ENCODE measurements at regions not wholly inside any gene's neighbourhood (a gene's known extent, or its start where the extent isn't known, plus 50 kb on each side); places are given as distances from the start of the nearest gene placed in this dataset.

- TF ChIP-seq CTCF (IDR thresholded peaks at IDR 0.05; ENCODE audit: insufficient read depth in 1 of 2, low read depth in 1 of 2, low read length in 1 of 2, severe bottlenecking in 1 of 2, unreplicated experiment in 1 of 2) = no peak
- CTCF ChIA-PET = no interaction called here
- 0 out of 2 replicates have a peak, but pooled peaks cover 3% of the 10 kb centered on the region for H3K9me3 ChIP-seq
- H3K27ac Mint-ChIP-seq (ENCODE audit: unreplicated experiment) = no peak overlapping the region
- H3K4me1 ChIP-seq = no peaks in the 10 kb centered on the region
- H3K36me3 ChIP-seq (ENCODE audit: control insufficient read depth, insufficient read depth, low read length) = no peaks in the 10 kb centered on the region
- no peaks in the 10 kb centered on the region for H3K27me3 ChIP-seq (replicated peaks; ENCODE audit: control insufficient read depth, insufficient read depth, low read length)
- H3K4me3 Mint-ChIP-seq (ENCODE audit: unreplicated experiment) = no peak overlapping the region
- no peaks in the 10 kb centered on the region for H3K9me3 Mint-ChIP-seq (ENCODE audit: unreplicated experiment)
- H3K27me3 Mint-ChIP-seq (ENCODE audit: insufficient read depth, unreplicated experiment) = no peaks in the 10 kb centered on the region
- no peak overlapping the region for H3K4me3 ChIP-seq (ENCODE audit: low read depth, low read length)
- POLR2A ChIA-PET = no interaction called here
- no TSS peak for BruUV-seq (replicated peaks)
- no peak for DNase-seq
- intact Hi-C loops (cut with micrococcal nuclease; ENCODE audit: unreplicated experiment) = no loop called here
- no peaks in the 10 kb centered on the region for H3K4me1 Mint-ChIP-seq (ENCODE audit: low read depth, unreplicated experiment)
- no peaks in the 10 kb centered on the region for H3K36me3 Mint-ChIP-seq (ENCODE audit: insufficient read depth, unreplicated experiment)
Observed at GRCh38 chr6:134610411-134610810, 292.5 kb upstream of the SGK1 start.

- H3K4me3 Mint-ChIP-seq (ENCODE audit: unreplicated experiment) = no peak overlapping the region
- no peak overlapping the region for H3K27ac Mint-ChIP-seq (ENCODE audit: unreplicated experiment)
Observed at GRCh38 chr6:134609716-134610261, 291.9 kb upstream of the SGK1 start.

GRCh38 chr6:134607411-134607810 is 289.5 kb upstream of the SGK1 start:
- Mint-ChIP-seq H3K27ac (ENCODE audit: unreplicated experiment) (no peak overlapping the region), H3K36me3 (ENCODE audit: insufficient read depth, unreplicated experiment) (no peaks in the 10 kb centered on the region), H3K9me3 (ENCODE audit: unreplicated experiment) (peaks cover 10% of the 10 kb centered on the region), H3K4me1 (ENCODE audit: low read depth, unreplicated experiment) (no peaks in the 10 kb centered on the region), H3K27me3 (ENCODE audit: insufficient read depth, unreplicated experiment) (no peaks in the 10 kb centered on the region), H3K4me3 (ENCODE audit: unreplicated experiment) (no peak overlapping the region)
- no TSS peak for BruUV-seq (replicated peaks)
- POLR2A ChIA-PET = no interaction called here
- no peaks in the 10 kb centered on the region for H3K9me3 ChIP-seq
- no peak for DNase-seq
- CTCF ChIA-PET = no interaction called here
- no peak for TF ChIP-seq CTCF (IDR thresholded peaks at IDR 0.05; ENCODE audit: insufficient read depth in 1 of 2, low read depth in 1 of 2, low read length in 1 of 2, severe bottlenecking in 1 of 2, unreplicated experiment in 1 of 2)
- H3K4me3 ChIP-seq (ENCODE audit: low read depth, low read length) = no peak overlapping the region
- H3K27me3 ChIP-seq (replicated peaks; ENCODE audit: control insufficient read depth, insufficient read depth, low read length) = no peaks in the 10 kb centered on the region
- no peaks in the 10 kb centered on the region for H3K4me1 ChIP-seq
- intact Hi-C loops (cut with micrococcal nuclease; ENCODE audit: unreplicated experiment) = no loop called here
- H3K36me3 ChIP-seq (ENCODE audit: control insufficient read depth, insufficient read depth, low read length) = no peaks in the 10 kb centered on the region

More at GRCh38 chr6:134609716-134610261, 291.9 kb upstream of the SGK1 start:
- no peaks in the 10 kb centered on the region for H3K4me1 Mint-ChIP-seq (ENCODE audit: low read depth, unreplicated experiment)
- BruUV-seq (replicated peaks) = no TSS peak
- Histone ChIP-seq H3K4me3 (ENCODE audit: low read depth, low read length) (no peak overlapping the region), H3K9me3 (0 out of 2 replicates have a peak, but pooled peaks cover 3% of the 10 kb centered on the region), H3K36me3 (ENCODE audit: control insufficient read depth, insufficient read depth, low read length) (no peaks in the 10 kb centered on the region), H3K27me3 (replicated peaks; ENCODE audit: control insufficient read depth, insufficient read depth, low read length) (no peaks in the 10 kb centered on the region), H3K4me1 (no peaks in the 10 kb centered on the region)
- peaks cover 3% of the 10 kb centered on the region for H3K9me3 Mint-ChIP-seq (ENCODE audit: unreplicated experiment)
- TF ChIP-seq CTCF (IDR thresholded peaks at IDR 0.05; ENCODE audit: insufficient read depth in 1 of 2, low read depth in 1 of 2, low read length in 1 of 2, severe bottlenecking in 1 of 2, unreplicated experiment in 1 of 2) = no peak
- H3K27me3 Mint-ChIP-seq (ENCODE audit: insufficient read depth, unreplicated experiment) = no peaks in the 10 kb centered on the region
- DNase-seq = no peak
- ChIA-PET CTCF (no interaction called here), POLR2A (no interaction called here)
- intact Hi-C loops (cut with micrococcal nuclease; ENCODE audit: unreplicated experiment) = no loop called here
- no peaks in the 10 kb centered on the region for H3K36me3 Mint-ChIP-seq (ENCODE audit: insufficient read depth, unreplicated experiment)

Data from Caco-2 (cell line).